GM19238 (cell line): ENCODE measurements at regions not wholly inside any gene's neighbourhood (a gene's known extent, or its start where the extent isn't known, plus 50 kb on each side); places are given as distances from the start of the nearest gene placed in this dataset.
"Not testable (repeated sequence)": the region's sequence is repeated elsewhere in the genome, so short reads cannot be mapped to it uniquely, and the experiment has no call there.

Source experiments
- DNase-seq: peaks from one replicate; pipeline ENCODE4 v3.0.0; 2011; ENCODE audit warnings: low spot score; ENCODE audit not compliant: insufficient read length

GRCh38 chr14:66333293-66333692 lies 152.9 kb upstream of the CCDC196 start:
- DNase-seq: not testable (repeated sequence)

- no peak for DNase-seq
These were observed 144.9 kb upstream of the CCDC196 start for GRCh38 chr14:66341239-66341638.

- no peak for DNase-seq
These were observed 140.2 kb upstream of the CCDC196 start for GRCh38 chr14:66345986-66346385.

GRCh38 chr14:66351310-66351709 lies 134.9 kb upstream of the CCDC196 start:
- no peak for DNase-seq

GRCh38 chr14:66359500-66359899 lies 126.7 kb upstream of the CCDC196 start:
- DNase-seq: peak; percentile 24

- DNase-seq: no peak
These were observed 125.7 kb upstream of the CCDC196 start for GRCh38 chr14:66360366-66360926.

- no peak for DNase-seq
These were observed 125.2 kb upstream of the CCDC196 start for GRCh38 chr14:66361013-66361412.

GRCh38 chr14:66365388-66365787 lies 120.8 kb upstream of the CCDC196 start:
- no peak for DNase-seq

- DNase-seq: no peak
These were observed 116.9 kb upstream of the CCDC196 start for GRCh38 chr14:66369157-66369697.

GRCh38 chr14:66371776-66372175 lies 114.4 kb upstream of the CCDC196 start:
- no peak for DNase-seq

- DNase-seq: no peak
These were observed 110.9 kb upstream of the CCDC196 start for GRCh38 chr14:66375046-66375964.

GRCh38 chr14:66377574-66377973 lies 108.6 kb upstream of the CCDC196 start:
- no peak for DNase-seq

GRCh38 chr14:66378712-66379505 lies 107.3 kb upstream of the CCDC196 start:
- no peak for DNase-seq

GRCh38 chr14:66380143-66380542 lies 106.0 kb upstream of the CCDC196 start:
- no peak for DNase-seq

GRCh38 chr14:66381755-66382154 lies 104.4 kb upstream of the CCDC196 start:
- no peak for DNase-seq

GRCh38 chr14:66383257-66383656 lies 102.9 kb upstream of the CCDC196 start:
- no peak for DNase-seq

- no peak for DNase-seq
These were observed 102.4 kb upstream of the CCDC196 start for GRCh38 chr14:66383771-66384170.

- no peak for DNase-seq
These were observed 97.7 kb upstream of the CCDC196 start for GRCh38 chr14:66388516-66388915.

GRCh38 chr14:66389481-66389880 lies 96.7 kb upstream of the CCDC196 start:
- no peak for DNase-seq

GRCh38 chr14:66395300-66395699 lies 90.9 kb upstream of the CCDC196 start:
- DNase-seq: peak; percentile 2

GRCh38 chr14:66396164-66396563 lies 90.0 kb upstream of the CCDC196 start:
- DNase-seq: no peak

- DNase-seq: no peak
These were observed 87.7 kb upstream of the CCDC196 start for GRCh38 chr14:66398437-66398836.
